ENCODE measurements at regions not wholly inside any gene's neighbourhood (a gene's known extent, or its start where the extent isn't known, plus 50 kb on each side); places are given as distances from the start of the nearest gene placed in this dataset.
"Not testable (repeated sequence)": the region's sequence is repeated elsewhere in the genome, so short reads cannot be mapped to it uniquely, and the experiment has no call there.

DNA sequence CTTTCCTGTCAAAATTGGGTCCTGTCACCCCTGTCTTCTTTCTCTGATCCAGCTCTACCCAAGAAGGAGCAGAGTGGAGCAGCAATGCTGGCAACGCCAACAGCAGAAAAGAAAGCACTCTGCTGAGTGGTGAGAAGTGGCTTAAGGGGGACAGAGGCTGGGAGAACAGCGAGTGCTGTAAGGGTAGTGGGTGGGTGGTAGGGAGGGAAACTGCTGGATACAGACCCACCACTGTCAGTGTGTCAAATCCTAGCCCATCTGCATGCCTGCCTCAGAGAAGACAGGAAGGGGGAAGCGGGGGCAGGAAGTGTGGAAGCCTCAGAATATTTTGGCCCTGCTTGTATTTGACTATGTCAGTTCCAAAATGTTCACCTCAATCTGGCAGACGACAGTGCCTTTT, 170.4 kb upstream of the MAST4 start:
- no peak for DNase-seq

GRCh38 chr5:66426259-66427138, 169.7 kb upstream of the MAST4 start:
- no peak for DNase-seq

DNA sequence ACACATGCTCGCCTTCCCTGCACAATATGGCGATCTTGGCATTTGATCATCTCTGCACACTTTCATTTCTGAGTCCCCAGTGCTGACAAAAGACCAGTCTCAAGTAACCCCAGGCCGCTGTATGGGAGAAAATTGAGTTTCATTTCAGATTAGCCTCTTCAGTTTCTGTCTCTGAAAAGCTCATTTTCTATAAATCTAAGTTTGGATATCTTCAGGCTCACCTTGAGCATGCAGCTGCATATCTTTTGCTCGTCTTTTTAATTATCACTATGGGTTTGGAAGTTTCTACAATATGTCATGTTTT, 169.1 kb upstream of the MAST4 start:
- DNase-seq, result no peak

GRCh38 chr5:66436721-66437120, 159.5 kb upstream of the MAST4 start:
- peak in 1 of 2 experiments; percentile 6 for DNase-seq

DNA sequence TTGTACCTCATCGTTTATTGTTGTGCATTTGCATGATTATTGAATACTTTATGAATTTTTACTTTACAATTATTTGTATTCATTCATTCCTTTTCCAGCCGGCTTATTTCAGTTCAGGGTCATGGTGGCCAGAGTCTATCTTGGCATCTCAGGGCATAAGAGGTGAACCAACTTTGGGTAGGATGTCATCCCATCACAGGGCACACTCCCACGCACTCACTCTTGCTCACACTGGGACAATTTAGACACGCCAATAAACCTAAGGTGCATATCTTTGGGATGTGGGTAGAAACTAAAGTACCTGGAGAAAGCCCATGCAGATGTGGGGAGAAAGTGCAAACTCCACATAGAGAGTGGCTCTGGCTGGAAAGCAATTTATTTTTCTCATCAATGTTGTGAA, 158.1 kb upstream of the MAST4 start:
- DNase-seq, result no peak

- DNase-seq, result no peak
Measured at GRCh38 chr5:66438696-66439095, 157.5 kb upstream of the MAST4 start.

DNA sequence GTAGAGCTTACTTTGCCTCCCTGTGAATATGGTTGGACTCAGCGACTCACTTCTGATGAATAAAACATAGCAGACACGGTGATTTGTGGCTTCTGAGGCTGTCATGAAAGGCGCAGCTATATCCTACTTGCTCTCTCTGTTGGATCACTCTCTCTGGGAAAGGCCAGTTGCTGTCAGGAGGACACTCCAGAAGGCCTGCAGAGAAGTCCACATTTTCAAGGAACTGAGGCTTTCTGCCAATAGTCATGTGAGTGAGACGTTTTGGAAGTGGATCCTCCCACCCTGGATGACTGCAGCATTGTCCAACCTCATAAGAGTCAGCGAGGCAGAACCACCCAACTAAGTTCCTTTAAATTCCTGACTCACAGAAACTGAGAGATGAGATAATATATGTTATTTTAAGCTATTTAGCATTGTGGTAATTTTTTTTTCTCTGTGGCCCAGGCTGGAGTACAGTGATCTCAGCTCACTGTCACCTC, 156.0 kb upstream of the MAST4 start:
- DNase-seq, result no peak

DNA sequence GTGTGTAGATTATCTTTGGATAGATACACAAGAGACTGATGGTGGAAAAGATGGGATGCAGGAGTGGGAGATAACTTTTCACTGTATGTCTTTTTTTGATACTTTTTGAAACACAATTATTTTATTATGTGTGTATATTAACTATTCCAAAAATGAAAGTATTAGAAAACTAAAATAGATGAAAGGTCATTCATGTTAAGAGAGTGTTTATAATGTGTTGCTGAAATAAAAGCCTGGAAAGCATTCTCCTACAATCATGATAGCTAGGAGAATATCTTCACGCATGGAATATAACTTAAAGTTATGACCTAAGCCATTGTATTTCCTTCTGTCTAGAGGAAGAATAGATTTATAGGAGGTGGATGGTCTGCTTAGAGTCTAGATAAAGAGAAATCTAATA, 154.8 kb upstream of the MAST4 start:
- no peak for DNase-seq

GRCh38 chr5:66442951-66443445, 153.2 kb upstream of the MAST4 start:
- no peak for DNase-seq

- DNase-seq, result no peak
Measured at GRCh38 chr5:66443462-66444130, 152.6 kb upstream of the MAST4 start.

- DNase-seq, result not testable (repeated sequence)
Measured at GRCh38 chr5:66448070-66448469, 148.1 kb upstream of the MAST4 start.

DNA sequence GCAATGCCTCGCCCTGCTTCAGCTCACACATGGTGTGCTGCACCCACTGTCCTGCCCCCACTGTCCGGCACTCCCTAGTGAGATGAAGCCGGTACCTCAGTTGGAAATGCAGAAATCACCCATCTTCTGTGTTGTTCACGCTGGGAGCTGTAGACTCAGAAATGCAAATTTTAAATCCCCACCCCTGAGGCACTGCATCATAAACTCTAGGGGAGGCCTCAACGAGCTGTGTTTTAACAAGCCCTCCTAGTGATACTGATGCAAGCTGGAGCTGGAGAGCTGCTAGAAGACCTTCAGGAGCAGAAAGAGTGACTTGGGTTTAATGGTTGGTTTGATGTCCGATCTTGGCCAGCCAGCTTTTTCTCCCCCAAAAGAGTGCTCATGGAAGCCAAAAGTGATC, 146.0 kb upstream of the MAST4 start:
- no peak for DNase-seq

DNA sequence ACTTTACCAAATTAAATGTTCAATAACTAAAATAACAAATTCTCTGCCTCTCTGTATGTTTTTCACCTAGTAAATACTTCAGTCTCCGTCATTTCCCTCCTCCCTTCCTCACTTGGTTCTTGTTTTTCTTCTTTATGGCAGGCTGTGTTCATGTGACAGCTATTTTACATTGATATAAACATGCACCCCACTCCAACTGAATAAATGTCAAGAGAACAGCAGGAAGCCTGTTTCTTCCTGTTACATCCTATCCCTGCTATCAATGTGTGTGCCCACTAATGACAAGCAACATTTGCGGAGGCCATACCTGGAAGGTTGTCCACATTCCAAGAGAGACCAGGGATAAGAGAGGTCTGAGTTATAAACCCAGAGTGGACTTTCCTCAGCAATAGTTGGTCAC, 145.2 kb upstream of the MAST4 start:
- DNase-seq, result no peak

GRCh38 chr5:66452109-66452508, 144.1 kb upstream of the MAST4 start:
- no peak for DNase-seq

DNA sequence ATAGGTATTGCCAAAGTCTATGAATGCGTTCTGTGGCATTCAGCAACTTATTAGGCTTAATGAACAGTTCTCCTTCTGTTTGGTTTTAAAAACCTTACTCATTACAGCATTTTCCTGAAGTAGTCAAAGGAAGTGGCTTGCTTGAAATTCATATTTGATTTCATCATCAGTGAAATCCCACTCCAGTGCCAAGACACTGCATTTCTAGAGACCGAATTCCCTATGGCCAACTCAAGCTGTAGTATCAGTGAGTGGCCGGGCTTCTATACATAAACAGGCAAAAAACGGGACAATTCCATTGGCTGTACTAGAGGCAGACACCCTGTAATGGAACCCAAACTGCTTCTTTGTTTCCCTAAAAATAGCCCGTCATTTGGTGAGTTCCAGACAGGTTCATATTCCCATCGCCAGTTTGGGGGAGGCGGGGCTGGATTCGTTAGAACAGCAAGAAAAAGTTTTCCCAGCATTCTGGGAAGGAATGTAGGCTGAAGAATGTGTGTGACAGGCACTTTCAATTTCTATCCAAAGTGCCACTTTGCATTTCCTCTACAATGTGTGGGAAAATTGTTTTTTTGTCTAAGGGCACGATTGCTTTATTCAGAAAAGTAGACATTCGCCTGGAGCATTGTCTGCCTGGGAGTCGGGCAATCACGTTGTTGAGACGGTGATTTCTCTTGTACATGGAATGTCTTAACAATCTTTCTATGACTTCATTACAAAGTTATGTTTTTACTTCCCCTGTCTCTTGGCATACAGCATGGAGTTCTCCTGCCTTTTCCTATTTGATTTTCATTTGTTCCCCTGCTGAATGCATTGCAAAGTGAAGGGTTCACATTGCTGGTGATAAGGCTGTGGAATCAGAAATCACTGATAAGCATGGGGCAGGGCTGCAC, 141.8 kb upstream of the MAST4 start:
- DNase-seq, result no peak

DNA sequence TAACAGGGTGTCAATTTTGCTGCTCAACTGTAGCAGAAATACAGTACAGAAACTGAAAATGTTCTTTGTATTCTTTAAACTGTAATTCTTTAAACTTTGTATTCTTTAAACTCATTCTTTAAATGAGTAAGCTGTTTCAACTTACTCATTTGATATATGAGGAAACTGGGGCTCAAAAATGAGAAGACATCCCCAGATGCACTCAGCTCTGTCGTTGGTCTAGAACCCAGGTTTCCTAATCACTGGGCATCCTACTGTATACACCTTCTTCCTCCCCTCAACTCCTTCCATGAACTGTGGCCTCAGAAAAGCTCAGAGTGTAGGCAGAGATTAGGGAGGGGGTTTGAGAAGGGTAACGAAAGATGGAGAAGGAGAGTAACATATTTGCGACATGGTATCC, 136.5 kb upstream of the MAST4 start:
- no peak for DNase-seq

DNA sequence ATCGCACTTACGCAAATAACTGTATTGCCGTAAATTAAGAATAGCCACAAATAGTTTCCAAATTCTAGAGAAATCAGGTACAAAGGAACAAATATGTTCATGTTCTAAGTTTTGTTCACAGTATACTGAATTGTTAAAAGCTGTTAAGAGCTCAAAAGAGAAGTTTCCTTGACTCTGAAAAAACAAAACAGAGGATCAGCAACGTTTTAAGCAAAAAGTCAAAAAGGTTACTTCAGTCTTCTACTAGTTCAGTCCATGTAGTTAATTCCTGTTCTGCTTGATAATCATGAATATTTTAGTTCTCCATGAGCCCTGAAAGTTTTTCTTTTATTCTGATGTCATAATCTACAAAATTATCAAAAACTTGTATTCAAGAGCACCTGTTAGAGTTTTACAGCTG, 128.6 kb upstream of the MAST4 start:
- DNase-seq, result no peak

- no peak for DNase-seq
Measured at GRCh38 chr5:66469684-66470083, 126.5 kb upstream of the MAST4 start.

GRCh38 chr5:66472010-66472409, 124.2 kb upstream of the MAST4 start:
- DNase-seq, result no peak

DNA sequence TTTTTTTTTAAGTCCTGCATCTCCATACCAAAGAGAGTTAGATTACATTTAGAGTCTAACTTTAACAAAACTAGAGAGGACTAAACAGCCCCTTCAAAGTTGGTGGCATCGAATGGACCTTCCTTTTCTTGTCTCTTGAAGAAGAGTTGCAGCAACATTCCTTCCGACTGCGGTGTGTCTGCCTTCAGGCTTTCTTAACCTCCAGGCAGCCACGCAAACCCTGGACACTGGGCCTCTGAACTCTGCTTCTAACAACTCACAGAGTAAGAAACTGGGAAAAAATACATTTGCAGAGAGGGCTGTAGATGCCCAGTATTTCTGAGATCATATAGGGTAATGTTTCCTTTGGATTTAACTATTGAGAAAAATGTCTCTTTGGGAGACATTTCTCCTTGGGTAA, 120.5 kb upstream of the MAST4 start:
- no peak for DNase-seq

GRCh38 chr5:66477596-66477995, 118.6 kb upstream of the MAST4 start:
- no peak for DNase-seq

GRCh38 chr5:66494437-66494836, 101.8 kb upstream of the MAST4 start:
- no peak for DNase-seq

- peak; percentile 11 to 35 for DNase-seq
Measured at GRCh38 chr5:66498791-66499207, 97.4 kb upstream of the MAST4 start.
